Muscle of back (tissue), 3 donors: ENCODE measurements at regions not wholly inside any gene's neighbourhood (a gene's known extent, or its start where the extent isn't known, plus 50 kb on each side); places are given as distances from the start of the nearest gene placed in this dataset.
"Not testable (repeated sequence)": the region's sequence is repeated elsewhere in the genome, so short reads cannot be mapped to it uniquely, and the experiment has no call there.

Experiments used
- DNase-seq, 3 donors: peaks; one replicate each; pipeline versions ENCODE4 v3.0.0 to v3.0.0-alpha.2; 2013

DNA sequence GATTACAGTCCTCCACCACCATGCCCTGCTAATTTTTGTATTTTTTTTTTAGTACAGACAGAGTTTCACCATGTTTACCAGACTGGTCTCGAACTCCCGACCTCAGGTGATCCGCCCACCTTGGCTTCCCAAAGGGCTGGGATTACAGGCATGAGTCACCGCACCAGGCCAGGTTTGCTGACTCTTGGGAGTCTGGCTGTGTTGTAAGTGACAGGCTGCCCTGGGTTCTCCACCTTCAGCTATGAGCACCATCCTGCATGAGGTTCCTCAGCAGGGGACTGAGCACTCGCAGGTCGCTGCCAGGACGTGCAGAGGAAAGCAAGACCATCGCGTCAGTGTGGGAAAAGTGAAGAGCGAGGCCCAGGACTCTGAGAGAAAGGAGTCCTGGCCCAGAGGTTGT lies 112.6 kb upstream of the NDUFV2 start:
- DNase-seq, result no peak

DNA sequence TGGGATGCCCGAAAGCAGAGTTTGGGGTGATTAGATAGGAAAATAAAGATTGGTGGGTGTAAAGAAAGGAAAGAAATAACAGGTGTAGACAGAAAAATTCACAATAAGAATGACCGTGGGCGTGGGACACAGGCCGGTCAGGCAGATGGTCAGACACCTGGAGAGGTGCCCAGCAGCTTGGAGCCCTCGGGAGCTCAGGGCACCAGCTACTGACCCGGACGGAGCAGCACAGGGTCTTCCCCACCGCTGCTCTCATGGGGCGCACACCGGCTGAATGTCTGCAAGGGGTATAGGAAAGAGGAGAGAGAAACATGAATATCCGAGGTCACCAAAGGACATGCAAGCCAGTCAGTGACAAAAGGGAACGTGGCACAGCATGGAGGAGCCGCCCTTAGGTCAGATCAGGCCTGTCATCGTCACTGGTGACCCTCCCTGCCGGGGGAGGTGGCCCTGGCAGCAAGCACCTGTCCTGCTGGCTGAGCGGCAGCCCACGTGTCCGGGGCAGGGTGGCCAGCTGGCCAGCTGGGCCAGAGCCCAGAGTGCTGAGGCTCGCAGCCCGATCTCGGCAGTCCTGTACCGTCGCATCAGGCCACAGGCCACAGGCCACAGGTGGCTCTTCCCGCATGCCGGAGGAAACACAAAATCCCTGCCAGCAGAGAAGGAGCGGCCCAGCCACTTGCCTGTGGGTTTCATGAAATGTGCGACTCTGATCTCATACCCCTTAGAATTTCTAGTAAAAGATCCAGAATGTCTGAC lies 112.0 kb upstream of the NDUFV2 start:
- peak in 2 of 3 donors; percentile 22 to 42 for DNase-seq

- DNase-seq, result peak in 1 of 3 donors; percentile 58
Observed at GRCh38 chr18:8991155-8991554, 111.3 kb upstream of the NDUFV2 start.

DNA sequence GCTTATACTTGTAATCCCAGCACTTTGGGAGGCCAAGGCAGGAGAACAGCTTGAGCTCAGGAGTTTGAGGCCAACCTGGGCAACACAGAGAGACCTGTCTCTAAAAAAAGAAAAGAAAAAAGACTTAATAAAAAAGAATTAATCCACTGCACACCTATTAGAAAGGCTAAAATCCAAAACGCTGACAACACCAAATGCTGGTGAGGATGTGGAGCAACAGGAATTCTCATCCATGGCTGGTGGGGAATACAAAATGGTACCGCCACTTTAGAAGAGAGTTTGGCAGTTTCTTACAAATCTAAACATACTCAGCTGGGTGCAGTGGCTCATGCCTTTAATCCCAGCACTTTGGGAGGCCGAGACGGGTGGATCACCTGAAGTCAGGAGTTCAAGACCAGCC lies 110.0 kb upstream of the NDUFV2 start:
- not testable (repeated sequence) for DNase-seq

- no peak for DNase-seq
Observed at GRCh38 chr18:8994603-8995002, 107.9 kb upstream of the NDUFV2 start.

DNA sequence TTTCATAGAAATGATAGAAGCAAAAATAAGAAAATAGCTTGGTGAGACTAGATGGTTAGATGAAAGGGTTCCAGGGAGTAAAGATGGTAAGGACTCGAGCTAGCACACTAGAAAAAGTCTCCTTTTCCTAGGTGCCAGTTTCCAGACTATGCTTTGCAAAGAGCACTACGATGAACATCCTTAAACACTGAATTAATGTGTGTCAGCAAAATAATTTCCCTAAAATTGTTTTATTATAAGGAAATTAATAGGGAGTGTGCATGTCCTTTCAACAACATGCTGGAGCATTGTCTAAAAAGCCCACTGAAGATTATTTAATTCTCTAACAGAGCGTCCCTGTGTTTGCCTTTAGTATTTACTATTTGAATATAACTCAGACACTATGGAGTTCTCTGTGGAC lies 107.4 kb upstream of the NDUFV2 start:
- no peak for DNase-seq

DNA sequence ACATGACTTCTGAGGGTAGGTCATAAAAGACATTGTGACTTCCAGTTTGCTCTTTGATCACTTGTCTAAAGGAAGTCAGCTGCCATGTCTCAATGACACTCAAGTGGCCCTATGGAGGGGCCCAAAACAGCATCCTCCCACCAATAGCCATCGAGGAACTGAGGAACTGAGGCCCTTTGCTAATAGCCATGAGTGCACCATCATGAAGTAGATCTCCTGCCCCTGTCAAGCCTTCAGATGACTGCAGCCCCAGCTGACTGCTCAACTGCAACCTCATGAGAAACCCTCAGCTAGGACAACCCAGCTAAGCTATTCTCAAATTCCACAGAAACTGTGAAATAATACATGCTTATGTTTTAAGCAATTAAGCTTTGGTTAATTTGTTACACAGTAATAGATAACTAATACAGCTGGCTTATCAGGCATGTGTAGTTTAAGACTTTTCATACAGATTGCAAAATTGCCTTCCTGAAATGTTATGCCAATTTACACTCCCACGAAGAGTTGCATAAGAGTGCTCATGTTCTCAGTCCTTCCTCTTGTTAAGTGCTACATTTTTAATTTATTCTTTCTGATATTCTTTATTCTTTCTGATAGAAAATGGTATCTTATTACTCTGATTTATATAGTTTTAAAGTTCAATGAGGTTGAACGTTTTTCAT lies 105.6 kb upstream of the NDUFV2 start:
- DNase-seq, result no peak

- DNase-seq, result no peak
Observed at GRCh38 chr18:8997634-8998033, 104.9 kb upstream of the NDUFV2 start.

DNA sequence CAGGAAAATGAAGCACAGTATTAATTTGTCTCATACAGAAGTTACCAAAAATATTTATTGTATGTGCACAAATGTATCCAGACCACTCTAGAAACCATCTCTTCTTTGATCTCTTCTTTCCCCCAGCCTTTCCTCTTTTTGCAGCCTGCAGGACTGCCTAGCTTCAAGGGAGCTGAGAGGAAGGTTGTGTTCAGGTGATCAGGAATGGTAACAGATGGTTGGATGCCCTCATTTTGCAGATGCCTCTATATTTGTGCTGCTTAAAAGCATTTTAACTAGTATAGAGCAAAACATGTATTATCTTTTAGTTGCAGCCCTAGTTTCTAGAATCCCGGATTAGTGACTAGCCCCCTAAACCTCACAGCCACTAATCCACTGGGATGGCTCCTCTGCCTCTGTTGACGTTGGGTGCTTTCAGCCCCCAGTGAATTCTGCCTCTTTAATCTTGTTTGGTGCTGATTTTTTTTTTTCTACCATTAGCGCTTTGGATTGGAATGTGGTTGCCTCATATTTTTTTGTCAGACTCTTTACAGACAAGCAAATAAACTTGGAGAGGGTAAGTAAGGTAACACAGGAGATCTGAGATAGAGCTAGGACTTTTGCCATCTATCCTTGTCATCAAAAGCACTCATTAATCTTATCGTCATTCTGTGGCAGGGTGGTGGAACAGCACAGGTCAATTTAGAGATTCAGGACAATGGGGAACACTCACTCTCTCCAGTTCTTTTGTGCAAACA lies 103.8 kb upstream of the NDUFV2 start:
- no peak for DNase-seq

GRCh38 chr18:8999872-9000271 lies 102.6 kb upstream of the NDUFV2 start:
- DNase-seq, result peak in 1 of 3 donors; percentile 31

- peak in 1 of 3 donors; percentile 74 for DNase-seq
Observed at GRCh38 chr18:9000733-9001132, 101.8 kb upstream of the NDUFV2 start.

DNA sequence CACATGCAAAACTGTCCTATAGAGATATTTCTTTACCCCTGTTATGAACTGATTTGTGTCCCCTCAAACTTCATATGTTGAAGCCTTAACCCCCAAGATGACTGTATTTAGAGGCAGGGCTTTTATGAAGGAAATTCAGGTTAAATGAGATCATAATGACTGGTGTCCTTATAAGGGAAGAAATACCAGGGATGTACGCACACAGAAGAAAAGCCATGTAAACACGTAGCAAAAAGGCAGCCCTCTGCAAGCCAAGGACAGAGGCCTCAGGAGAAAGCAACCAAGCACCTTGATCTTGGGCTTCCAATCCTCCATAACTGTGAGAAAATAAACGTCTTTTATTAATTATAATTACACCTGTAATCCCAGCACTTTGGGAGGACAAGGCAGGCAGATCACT lies 101.3 kb upstream of the NDUFV2 start:
- DNase-seq, result no peak

DNA sequence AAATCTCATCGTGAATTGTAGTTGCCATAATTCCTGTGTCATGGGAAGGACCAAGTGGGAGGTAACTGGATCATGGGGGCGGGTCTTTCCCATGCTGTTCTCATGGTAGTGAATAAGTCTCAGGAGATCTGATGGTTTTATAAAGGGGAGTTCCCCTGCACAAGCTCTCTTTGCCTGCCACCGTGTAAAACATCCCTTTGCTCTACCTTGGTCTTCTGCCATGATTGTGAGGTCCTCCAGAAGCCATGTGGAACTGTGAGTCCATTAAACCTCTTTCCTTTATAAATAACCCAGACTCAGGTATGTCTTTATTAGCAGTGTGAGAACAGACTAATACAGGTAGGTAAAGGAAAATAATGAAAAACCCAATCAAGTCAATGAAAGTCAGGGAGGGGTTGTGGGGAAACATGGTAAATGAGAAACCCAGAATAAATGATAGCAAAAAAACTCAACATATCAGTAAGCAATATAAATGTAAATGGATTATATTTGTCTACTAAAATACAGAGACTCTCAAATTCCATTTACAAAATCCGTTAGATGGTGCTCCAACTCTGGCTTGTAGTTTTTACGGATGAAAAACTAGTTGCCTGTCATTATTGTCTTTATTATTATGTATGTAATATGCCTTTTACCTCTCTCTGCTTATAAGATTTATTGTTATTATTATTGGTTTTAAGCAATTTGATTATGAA lies 98.9 kb upstream of the NDUFV2 start:
- DNase-seq, result no peak

DNA sequence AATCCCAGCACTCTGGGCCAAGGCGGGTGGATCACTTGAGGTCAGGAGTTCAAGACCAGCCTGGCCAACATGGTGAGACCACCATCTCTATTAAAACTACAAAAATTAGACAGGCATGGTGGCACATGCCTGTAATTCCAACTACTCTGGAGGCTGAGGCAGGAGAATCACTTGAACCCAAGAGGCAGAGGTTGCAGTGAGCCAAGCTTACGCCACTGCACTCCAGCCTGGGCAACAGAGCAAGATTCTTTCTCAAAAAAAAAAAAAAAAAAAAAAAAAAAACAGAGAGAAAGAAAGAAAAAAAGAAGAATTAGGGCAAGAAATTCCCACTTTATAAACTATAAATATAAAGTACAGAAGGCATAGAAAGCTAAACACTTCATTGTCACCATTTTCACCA lies 98.2 kb upstream of the NDUFV2 start:
- DNase-seq, result not testable (repeated sequence)

- not testable (repeated sequence) for DNase-seq
Observed at GRCh38 chr18:9007700-9008099, 94.8 kb upstream of the NDUFV2 start.

DNA sequence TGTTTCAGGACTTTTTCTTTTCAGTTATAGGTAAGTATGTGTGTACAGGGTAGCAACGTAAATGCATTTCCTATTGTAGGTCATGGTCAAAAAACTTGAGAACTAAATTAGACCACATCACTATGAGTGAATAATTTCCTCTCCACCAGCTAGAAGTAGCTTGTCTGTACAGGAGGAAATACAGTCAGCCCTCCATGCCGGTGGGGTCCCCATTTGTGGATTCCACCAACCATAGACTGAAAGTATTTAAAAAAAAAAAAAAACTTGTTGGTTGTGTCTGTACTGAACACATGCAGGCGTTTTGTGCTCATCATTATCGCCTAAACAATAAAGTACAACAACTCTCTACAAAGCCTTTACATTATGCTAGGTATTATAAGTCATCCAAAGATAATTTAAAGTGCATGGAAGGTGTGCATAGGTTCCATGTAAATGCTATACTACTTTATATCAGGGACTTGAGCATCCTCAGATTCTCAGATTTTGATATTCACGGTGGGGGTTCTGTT lies 94.2 kb upstream of the NDUFV2 start:
- no peak for DNase-seq

GRCh38 chr18:9008709-9009635 lies 93.5 kb upstream of the NDUFV2 start:
- DNase-seq, result no peak

DNA sequence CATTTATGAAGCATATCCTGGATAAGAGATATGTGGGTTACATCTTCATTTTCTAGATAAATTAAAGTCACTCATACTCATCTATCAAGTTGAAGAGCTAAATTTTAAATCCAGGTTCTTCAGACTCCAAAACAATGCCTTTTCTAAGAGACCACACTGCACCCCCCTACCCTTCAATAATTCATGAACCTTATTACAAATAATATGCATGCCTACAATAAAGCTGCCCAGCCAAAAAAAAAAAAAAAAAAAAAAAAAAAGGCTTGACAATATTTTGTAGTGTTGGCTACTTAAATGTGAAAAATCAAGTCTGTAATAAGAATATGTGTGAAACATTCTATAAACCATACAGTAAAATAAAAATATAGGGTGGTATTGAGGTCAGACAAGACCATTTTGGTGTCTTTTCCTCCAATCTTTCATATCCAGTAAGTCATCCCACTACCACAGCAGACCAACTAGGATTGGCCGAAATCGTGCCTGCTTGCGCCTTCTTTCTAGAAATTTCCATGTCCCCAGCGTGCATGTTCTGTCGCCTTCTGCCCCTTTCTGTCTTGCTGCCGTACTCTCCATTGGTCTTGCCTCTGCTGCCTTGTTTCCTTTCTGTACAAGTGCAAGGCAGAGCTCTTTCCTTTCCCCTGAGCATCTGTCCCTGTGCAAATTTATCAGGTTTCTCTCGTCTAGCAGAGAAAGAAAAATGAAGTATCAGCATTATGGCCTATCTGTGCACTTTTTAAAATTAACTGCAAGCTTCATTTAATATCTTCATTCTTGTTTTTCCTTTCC lies 92.6 kb upstream of the NDUFV2 start:
- DNase-seq, result no peak

GRCh38 chr18:9011431-9011830 lies 91.1 kb upstream of the NDUFV2 start:
- DNase-seq, result no peak

GRCh38 chr18:9013926-9014373 lies 88.5 kb upstream of the NDUFV2 start:
- DNase-seq, result no peak
